C1 segment of cervical spinal cord (tissue), 14 donors: ENCODE measurements at regions not wholly inside any gene's neighbourhood (a gene's known extent, or its start where the extent isn't known, plus 50 kb on each side); places are given as distances from the start of the nearest gene placed in this dataset.
"Not testable (repeated sequence)": the region's sequence is repeated elsewhere in the genome, so short reads cannot be mapped to it uniquely, and the experiment has no call there.

Source experiments
- DNase-seq, 14 donors: peaks; one replicate each; lab custom pipeline; 2025; lab: John Stamatoyannopoulos, UW

DNA sequence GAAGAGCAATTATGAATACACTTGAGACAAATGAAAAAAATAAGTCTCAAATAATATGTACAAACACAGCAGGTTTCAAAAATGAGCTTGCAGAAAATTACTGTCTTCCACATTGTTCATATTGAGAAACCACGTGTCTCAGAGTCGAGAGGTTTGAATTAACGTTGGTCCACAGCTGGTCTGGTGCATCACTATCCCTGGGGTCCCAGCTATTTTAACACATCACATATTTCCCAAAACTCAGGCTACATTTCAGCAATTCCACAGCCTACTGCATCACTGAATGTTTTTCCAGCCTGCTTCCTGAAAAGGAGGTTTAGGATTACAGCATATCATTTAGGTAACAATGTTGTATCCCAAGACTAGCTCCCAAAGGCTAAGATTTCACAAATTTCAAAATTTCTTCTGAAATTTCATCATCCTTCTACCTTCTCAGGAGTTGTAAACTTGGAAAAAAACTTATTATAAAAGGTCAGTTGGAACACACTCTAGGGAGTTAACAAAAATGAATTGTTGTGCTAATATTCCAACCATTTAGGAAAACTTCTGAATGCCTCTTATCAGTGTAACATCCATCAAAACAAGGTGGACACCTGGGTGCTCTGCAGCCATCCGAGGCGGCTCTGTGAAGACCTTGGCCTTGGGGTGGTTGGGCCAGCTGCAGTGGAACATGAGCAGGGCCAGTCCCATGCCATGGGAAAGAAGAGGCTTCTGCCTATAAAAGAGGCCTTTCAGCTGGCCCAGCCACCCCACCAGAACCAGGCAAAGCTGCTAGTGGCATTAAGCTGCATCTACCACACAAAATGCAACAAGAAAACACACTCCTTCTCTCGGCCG lies 198.1 kb upstream of the RBBP8 start:
- DNase-seq = no peak

DNA sequence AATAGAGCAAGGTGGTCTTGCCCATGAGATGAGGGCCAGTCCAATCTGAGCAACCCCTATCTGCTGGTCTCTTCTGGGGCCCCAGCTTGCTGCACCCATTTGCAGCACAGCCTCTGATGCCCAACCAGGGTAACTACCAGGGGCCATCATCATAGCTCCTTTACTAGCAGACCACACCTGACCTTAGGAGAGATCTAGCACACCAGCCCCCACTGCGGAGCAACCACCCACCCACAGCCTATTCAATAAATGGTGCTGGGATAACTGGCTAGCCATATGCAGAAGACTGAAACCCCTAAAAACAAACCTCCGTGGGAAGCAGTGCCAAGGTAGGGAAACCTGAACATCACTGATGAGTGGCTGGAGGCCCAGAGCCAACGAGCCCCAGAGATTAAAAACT lies 196.1 kb upstream of the RBBP8 start:
- no peak for DNase-seq

DNA sequence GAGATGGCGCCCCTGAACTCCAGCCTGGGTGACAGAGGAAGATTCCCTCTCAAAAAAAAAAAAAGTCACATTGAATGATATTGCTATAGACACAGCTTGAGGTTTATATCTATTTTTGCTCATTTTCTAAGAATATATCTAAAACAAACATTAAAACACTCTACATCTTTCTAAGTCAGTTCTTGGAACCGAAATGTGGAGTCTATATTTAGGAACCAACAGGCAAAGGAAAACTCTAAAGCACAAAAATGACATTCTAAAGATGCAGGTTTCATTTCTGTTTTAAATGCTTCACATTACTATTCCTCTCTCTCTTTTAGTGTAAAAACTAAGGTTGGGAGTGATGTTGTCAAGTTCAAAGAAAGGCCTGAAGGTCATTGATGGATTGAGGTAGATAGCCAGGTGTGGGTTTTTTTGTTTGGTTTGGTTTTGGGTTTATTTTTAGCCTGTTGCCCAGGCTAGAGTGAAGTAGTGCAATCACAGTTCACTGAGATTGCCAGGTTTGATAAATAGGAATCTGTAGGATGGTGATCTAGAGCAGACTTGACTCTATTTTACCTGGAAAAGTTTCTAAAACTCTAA lies 194.0 kb upstream of the RBBP8 start:
- no peak for DNase-seq

DNA sequence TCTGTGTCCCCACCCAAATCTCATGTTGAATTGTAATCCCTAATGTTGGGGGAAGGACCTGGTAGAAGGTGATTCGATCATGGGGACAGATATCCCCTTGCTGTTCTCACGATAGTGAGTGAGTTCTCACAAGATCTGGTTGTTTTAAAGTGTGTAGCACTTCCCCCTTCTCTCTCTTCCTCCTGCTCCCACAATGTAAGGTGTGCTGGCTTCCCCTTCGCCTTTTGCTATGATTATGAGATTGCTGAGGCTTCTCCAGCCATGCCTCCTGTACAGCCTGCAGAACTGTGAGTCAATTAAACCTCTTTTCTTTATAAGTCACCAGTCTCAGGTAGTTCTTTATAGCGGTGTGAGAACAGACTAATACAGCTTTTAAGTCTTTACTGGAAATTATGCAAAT lies 193.3 kb upstream of the RBBP8 start:
- DNase-seq = no peak

DNA sequence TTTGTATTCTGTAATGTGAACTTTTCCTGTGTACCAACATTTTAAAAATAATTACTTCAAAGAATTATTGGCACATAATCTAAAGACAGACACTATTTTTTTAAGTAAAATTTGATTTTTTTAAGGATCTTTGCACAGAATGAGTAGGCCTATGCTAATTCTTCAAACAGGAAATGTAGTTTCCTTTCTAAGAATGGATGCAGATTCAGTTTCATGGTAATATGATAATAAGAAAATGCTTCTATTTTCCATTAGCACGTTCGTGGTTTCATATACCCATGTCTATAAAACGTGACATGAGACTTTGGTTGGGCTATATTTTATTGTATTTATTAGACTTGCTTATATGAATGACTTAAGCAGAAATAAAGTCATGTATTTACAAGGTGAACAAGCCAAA lies 191.8 kb upstream of the RBBP8 start:
- DNase-seq = no peak

DNA sequence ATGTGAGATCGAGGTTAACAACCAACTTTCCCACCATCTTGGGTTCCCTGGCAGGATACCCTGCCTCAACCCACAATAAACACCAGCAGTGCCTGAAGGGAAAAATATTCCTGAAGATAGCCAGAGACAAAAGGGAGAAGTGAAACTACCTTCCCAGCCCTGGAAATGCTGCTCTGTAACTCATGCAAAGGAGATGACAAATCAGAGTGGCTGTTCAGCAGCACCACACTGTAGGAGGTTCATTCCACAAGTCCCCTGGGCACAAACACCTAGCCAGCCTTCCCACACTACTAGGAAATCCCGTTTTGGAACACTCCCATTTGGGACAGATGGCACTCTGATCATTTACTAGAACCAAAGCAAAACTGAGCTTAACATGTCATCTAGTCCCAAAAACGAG lies 190.7 kb upstream of the RBBP8 start:
- DNase-seq = no peak

DNA sequence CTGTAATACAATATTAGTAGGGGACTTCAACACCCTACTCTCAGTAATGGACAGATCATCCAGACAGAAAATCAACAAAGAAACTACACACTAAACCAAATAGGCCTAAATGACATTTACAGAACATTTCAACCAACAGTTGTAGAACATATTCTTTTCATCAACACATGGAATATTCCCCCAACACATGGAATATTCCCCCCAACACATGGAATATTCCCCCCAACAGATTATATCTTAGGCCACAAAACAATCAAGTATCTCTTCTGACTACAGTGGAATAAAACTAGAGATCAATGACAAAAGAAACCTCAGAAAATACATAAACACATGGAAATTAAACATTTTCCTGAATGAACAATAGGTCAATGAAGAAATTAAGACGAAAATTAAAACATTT lies 187.2 kb upstream of the RBBP8 start:
- DNase-seq = no peak

DNA sequence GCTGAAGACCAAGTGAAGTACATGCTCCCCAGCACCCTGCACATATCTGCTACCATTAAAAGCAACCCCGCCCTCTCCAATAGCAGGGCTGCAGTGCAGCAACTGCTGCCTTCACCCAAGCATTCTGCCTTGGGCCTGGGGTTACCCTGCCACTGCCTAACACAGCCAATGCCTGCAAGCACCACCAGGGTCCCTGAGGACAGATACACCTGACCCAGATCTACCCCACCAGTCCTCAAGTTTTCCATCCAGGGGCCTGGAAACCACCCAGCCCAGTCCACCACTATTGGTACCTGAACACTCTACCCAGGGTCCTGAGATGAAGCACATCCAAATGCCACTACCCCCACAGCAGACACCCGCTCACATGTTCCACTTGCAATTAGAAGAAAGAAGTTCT lies 181.1 kb upstream of the RBBP8 start:
- DNase-seq = no peak

DNA sequence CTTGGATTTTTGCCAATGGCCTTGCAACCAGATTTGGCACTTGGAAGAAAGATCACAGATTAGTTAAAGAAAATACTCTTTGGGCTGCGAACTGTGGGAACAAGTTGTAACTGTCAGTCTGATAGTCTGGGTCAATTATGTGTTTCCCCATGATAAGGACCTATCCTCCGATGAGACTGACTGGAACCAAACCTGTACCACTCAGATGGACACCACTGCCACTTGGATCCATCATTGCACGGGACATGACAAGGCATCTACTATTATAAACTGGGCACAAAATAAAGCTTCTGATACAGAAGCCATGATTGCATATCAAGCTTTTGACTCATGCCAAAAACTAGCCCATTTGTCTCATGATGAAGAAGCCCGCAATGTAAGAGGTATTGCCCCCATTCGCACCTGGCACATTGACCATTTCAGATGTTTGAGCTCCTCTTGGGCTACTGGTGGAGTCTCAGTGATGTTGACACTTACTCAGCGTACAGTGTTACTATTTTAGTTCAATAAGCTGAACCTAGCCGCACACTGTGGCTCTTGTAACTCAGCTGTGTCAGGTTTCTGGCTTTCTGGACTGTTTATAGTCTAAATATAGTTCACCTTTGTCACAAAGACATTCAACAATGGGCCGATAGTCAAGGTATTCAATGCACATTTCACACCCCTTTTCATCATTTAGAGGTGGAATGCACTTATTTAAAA lies 179.8 kb upstream of the RBBP8 start:
- no peak for DNase-seq

DNA sequence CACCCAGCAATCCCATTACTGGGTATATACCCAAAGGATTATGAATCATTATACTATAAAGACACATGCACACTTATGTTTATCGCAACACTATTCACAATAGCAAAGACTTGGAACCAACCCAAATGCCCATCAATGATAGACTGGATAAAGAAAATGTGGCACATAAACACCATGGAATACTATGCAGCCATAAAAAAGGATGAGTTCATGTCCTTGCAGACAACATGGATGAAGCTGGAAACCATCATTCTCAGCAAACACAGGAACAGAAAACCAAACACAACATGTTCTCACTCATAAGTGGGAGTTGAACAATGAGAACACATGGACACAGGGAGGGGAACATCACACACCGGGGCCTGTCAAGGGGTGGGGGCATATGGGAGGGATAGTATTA lies 169.1 kb upstream of the RBBP8 start:
- DNase-seq = not testable (repeated sequence)

DNA sequence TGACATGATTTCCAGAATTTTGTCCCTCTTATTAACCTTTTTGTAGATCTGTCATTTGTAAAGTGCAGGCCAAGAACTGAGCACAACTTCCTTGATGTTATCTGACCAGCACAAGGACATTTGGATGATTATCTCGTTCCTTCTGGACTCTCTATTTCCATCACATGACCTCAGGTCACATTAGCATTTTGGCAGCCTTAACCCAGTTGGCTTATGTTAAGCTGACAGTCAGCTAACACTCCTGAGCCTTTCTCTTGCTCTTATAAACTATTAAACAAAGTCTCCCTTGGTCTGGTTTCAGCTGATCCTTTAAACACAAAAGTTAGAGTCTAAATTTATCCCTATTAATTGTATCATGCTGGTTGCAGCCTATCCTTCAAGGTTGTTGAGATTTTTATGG lies 167.2 kb upstream of the RBBP8 start:
- no peak for DNase-seq

DNA sequence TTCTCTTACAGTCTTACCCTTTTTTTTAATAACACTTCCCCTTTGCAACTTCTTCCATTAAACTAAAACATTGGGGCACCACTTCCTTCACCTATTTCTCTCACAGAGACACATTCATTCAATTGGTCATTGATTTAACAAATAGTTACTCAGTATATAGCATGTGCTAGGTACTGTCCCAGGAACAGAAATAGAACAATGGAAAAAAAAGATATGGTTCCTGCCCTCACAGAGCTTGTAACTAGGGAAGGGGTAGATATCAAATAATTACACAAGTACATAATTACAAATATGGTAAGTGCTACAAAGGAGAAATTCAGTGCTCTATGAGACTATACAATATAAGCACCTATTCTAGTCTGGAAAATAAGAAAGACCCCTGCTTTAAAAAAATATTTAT lies 165.5 kb upstream of the RBBP8 start:
- no peak for DNase-seq

DNA sequence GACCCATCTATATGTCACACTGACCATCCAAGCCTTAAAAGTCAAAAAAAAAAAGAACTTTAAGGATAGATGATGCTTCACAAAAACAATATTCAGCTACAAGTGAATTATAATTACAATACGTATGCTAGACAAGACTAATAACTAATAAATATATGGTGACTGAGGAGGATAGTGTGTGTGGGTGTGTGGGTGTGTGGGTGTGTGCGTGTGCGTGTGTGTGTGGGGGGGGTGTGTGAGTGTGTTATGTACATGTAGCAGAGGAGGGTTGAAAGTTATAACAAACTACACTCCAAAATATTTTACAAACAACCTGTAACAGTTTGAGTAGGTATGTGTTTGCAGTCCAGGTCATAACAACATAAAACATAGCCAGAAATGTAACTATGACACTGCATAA lies 159.2 kb upstream of the RBBP8 start:
- no peak for DNase-seq

DNA sequence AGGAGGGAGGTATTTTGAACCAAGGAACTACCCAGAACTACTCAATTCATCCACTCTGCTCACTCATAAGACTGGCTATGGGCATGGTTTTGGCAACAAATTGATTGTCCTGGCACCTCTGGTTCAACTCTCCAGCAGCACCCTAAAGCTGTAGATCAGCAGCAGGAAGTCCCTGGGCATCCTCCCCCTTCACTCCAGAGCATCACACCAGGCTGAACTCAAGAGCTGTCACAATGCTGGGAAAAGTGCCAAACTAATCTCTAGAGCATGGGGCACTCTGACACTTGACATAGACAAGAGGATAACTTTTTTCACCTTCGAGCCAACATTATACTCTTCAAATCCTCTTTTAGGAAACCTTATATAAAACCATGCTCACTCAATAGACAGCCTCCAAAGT lies 154.1 kb upstream of the RBBP8 start:
- DNase-seq = no peak

DNA sequence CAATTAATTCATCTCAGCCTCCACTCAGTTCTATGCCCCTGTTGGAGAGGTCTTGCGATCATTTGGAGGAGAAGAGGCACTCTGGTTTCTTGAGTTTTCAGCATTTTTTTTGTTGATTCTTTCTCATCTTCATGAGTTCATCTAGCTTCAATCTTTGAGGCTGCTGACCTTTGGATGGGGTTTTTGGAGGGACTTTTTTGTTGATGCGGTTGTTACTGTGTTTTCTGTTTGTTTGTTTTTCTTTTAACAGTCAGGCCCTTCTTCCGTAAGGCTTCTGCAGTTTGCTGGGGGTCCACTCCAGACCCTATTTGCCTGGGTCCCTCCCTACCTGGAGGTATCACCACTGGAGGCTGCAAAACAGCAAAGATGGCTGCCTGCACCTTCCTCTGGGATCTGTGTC lies 149.9 kb upstream of the RBBP8 start:
- DNase-seq = no peak

DNA sequence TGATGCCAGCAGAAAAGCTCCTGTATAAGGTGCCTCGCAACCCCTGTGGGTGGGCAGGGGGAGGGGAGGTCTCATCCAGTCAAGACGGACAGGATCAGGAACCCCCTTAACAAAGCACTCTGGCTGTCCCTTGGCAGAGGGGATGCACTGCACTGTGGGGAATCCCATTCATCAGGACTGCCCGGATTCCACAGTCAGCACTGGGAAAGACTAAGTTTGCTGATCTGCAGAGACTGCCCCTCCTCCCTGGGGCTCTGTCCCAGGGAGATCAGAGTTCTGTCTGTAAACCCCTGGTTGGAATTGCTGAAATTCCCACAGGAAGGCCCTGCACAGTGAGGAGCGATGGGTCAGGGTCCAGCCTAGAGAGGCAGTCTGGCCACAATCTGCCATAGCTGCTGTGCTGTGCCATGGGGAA lies 149.5 kb upstream of the RBBP8 start:
- DNase-seq = no peak

DNA sequence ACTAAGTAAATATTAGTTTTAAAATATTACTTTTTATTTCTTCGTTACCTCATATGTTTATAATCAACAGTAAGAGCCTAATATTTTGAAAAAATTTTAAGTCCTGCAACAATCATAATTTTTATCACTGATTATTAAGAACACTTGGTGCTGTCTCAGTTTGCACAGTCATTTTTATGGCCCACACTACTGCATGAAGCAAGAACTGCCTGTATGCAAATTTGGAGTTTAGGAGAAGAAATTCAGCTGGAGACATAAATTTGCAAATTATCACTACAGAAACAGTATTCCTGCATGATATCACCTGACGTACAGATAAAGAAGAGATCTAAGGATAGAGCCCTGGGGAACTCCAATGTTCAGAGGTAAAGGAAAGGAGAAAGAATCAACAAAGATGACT lies 144.1 kb upstream of the RBBP8 start:
- no peak for DNase-seq

DNA sequence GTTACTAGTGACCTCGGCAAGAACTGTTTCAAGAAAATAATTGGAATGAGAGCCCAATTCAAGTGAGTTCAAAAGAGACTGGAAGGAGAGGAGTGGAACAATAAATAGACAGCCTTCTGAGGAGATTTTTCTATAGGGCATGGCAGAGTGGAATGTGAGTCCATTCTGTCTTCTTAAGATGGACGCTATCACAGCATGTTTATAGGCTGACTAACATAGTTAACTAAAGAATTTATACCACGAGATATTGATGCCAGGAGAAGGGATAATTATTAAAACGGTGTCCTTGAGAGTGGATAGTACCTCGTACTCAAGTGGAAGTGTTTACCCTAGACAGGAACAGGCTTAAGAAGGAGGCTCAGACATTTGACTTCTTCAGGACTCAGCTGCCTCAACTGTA lies 143.5 kb upstream of the RBBP8 start:
- DNase-seq = no peak

DNA sequence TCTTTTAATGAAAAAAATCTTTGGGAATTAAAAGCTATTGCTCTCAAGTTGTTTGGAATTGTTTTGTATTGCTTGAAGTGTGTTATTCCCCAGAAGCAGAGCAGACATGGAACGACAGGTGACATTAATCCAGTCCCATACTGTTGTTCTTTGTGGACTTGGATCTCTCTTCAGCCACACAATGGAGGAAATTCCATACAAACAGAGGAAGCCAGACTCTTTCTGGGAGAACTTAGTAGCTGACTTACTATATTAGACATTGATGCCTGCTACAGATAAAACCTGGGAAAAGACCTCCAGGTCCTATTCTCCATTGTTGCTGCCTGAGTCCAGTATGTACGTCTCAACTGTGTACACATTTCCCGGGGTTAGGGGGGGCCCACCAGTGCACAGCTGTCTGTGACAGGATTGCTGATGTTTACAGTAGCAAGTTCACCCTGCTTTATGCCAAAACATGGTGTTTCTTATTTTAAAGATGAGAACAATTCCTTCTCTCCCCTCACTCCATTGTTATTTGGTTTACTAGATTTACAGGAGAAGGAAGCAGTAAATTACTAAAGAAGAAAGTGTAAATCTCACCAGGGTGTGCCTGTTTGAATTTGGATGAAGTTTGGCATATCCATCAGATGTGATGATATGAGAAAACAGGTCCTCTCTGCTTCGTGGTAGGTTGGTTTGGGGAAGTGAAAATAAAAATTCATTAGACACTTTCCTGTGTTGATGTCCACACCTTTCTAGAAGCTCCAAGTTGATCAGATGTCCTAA lies 142.4 kb upstream of the RBBP8 start:
- DNase-seq = no peak

DNA sequence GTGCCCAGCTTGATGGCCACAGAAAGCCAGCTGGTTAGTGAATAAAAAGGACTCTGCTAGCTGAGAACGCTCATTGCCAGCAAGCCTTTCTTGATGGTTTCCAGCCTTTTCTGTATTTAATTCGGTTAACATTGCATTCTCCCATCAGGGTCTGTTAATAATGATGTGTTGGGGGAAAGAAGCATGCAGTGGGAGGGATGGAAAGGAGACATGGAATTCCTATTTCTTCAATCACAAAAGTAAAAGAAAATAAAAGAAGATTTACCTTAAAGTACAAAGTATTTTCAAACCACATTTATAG lies 141.9 kb upstream of the RBBP8 start:
- no peak for DNase-seq

DNA sequence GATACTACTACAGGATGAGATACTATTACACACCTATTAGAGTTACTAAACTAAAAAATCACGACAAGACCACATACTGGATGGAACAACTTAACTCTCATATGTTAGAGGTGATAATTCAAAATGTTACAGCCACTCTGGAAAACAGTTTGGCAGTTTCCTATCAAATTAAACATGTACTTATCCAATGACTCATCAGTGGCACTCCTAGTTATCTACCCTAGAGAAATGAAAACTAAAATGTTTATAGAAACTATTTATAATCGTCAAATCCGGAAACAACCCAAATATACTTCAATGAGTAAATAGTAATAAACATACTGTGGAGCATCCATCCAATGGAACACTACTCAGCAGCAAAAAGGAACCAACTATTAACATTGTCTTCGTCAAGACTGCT lies 137.0 kb upstream of the RBBP8 start:
- DNase-seq = no peak

DNA sequence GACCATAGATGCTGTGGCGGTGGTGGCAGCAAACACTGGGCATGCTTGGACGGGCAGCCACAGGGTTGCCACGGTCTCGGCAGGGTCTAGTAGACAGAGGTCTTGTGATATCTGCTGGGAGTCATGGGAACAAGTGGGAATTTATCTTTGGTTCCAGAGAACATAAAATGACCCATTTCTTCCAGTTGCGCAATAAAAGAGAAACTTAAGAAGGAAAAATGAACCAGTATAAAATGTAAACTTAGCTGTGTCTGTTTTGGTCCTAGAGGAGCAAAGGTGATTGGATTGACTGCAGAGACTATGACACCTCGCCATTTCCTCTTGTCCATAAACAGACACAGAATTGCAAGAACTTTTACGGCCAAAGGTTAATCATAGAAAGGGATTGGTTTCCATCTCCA lies 132.6 kb upstream of the RBBP8 start:
- no peak for DNase-seq
